HCT116 (cell line): ENCODE measurements at regions not wholly inside any gene's neighbourhood (a gene's known extent, or its start where the extent isn't known, plus 50 kb on each side); places are given as distances from the start of the nearest gene placed in this dataset.

ENCODE experiments used
- CTCF ChIP-seq, 3 experiments: fragments of 200-600 bp in 1 of 3; sonication (generic) in 1 of 3; IDR thresholded peaks in 2 of 3; conservative IDR thresholded peaks in 1 of 3; 2 replicates each; pipeline ENCODE4 v1.5.1; 2012 to 2017; ENCODE audit warnings: low read depth in 2 of 3, low read length in 2 of 3, antibody characterized with exemption in 1 of 3, borderline replicate concordance in 1 of 3, control low read depth in 1 of 3, mild to moderate bottlenecking in 1 of 3, mixed read lengths in 1 of 3, mixed run types in 1 of 3, moderate library complexity in 1 of 3; ENCODE audit not compliant: insufficient read depth in 1 of 3
- FOSL1 ChIP-seq: IDR thresholded peaks from 2 replicates; pipeline ENCODE4 v1.6.1; 2012; ENCODE audit warnings: low read depth
- POLR2A ChIP-seq: IDR thresholded peaks from 2 replicates; pipeline ENCODE4 v1.7.0; 2011; ENCODE audit warnings: borderline replicate concordance; ENCODE audit not compliant: insufficient read depth, insufficient read length; ENCODE audit errors: extremely low read depth
- POLR2AphosphoS5 ChIP-seq: IDR thresholded peaks from 2 replicates; pipeline ENCODE4 v1.6.1; 2011; ENCODE audit warnings: mild to moderate bottlenecking, low read depth, low read length, moderate library complexity
- RAD21 ChIP-seq: IDR thresholded peaks from 2 replicates; pipeline ENCODE4 v1.6.1; 2012; ENCODE audit warnings: low read depth, mild to moderate bottlenecking
- REST ChIP-seq: IDR thresholded peaks from 2 replicates; pipeline ENCODE4 v1.6.1; 2012; ENCODE audit warnings: low read depth
- YY1 ChIP-seq: IDR thresholded peaks from 2 replicates; pipeline ENCODE4 v1.6.1; 2011; ENCODE audit warnings: low read length, low read depth, moderate library complexity, mild to moderate bottlenecking; ENCODE audit not compliant: insufficient replicate concordance; ENCODE audit errors: extremely low read depth
- TF ChIP-seq, protein P1 (sequence below): IDR thresholded peaks from 2 replicates; pipeline ENCODE4 v1.6.1; 2012

DNA sequence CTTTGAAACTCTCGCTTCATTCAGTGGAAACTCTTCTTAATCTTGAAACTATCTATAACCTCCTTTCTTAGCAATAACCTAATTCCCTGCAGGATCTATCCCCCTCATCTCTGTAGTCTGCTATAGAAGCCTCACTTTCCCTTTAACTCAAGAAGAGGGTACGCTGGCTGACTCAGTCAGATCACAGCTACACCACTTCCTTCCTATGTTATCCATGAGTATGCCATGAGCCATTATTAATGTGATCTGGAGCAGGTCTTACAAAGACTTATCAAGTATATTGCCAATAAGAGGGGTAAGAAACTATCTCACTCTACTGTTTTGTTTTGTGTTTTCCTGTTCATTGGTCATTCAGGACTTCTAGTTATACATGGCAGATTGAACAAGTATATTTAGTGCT, 165.3 kb downstream of the PJA1 start:
- no peak for TF ChIP-seq POLR2A
- no peak for TF ChIP-seq CTCF (IDR thresholded peaks at IDR 0.05 in 2 of 3, conservative IDR thresholded peaks at IDR 0.05 in 1 of 3; ENCODE audit: borderline replicate concordance in 1 of 3, insufficient read depth in 1 of 3, low read depth in 2 of 3, low read length in 2 of 3)
- TF ChIP-seq RAD21: no peak
- TF ChIP-seq, protein P1, sequence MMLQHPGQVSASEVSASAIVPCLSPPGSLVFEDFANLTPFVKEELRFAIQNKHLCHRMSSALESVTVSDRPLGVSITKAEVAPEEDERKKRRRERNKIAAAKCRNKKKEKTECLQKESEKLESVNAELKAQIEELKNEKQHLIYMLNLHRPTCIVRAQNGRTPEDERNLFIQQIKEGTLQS: no peak
- no peak for TF ChIP-seq REST
- TF ChIP-seq FOSL1: no peak
- no peak for TF ChIP-seq POLR2AphosphoS5
- TF ChIP-seq YY1: no peak
